HG02588 (cell line): ENCODE measurements at regions not wholly inside any gene's neighbourhood (a gene's known extent, or its start where the extent isn't known, plus 50 kb on each side); places are given as distances from the start of the nearest gene placed in this dataset.

ENCODE experiments used
- ATAC-seq: cut with Tn5 transposase; IDR thresholded peaks from one replicate; pipeline ENCODE4 v1.9.1; 2021; ENCODE audit warnings: mild to moderate bottlenecking, moderate library complexity; ENCODE audit not compliant: unreplicated experiment

DNA sequence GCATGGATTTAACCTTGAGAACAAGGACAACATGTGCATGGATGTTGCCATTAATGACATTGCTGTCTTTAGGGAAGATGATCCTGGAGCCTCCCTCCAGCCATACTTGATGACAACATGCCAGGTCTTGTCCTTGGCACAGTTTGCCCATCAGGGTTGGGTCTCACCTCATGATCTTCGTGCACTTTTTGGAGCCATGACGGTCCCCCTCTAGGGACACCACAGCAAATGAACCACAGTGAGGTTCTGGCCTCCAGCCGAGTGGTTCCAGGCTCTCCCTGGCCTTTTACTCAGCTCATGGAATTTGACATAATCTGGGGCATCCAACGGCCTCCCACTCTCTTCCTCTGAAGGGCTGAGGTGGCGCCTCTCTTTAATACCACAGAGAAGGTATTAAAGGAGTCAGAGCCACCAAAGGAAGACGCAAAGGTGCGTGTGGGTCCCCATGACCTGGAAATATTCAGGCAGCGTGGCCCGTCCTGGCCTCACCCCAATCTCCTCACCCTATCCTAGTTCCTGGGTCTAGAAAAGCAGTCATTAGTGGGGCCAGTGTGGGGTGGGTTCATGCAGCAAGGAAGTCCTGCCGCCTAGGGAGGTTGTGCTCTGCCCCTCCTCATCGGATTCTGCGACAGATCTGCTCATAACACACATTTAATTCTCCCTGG is 184.8 kb downstream of the CXCL12 start:
- no peak for ATAC-seq

DNA sequence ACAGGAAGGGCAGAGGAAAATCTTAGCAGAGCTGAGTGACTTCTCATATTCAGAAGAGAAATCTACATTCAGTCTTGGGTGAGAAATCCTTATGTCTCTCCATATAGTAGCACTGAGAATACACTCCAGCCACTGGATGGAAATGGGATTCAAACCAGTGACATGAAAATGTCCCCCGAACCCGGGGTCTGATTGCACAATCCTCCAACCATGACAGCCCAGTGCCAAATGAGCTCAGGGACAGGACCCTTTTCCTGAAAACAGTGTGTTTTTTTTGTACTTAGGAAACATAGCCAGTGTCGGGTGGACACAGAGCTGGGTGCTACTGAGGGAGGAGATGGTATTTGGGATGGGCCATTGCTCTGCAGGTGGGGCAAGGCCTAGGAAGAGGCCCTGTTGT is 185.6 kb downstream of the CXCL12 start:
- no peak for ATAC-seq

GRCh38 chr10:44198780-44199097 is 186.2 kb downstream of the CXCL12 start:
- ATAC-seq, result no peak

DNA sequence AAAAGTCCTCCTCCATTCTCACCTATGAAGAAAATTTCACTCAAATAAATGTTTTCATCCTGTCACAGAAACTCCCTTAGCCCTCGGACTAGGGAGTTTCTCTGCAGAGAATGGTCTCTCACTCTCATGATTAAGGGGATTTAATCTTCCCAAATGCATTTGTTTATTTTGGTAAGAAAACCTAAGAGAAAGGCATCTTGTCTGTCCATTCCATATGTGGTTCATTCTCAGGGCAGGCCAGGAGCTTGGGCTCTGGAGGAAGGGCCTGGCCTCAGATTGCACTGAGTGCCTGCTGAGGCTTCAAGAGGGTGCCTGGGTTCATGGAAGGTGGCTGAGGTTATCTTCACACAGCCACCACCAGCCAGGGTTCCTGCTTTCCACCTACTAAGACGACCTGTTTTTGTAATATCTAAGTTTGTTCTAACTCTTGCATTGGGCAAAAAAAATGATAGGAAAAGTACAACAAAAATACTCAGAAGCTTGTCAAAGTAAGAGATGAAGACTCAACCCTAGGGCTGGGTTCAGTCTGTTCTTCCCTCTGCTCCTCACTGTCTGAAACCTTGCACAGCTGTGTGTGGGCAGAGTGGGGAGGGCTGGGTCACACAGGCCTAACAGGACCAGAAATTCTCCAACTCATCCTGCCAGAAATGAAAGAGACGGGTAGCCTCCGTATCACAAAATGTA is 186.7 kb downstream of the CXCL12 start:
- ATAC-seq, result no peak

GRCh38 chr10:44197646-44198045 is 187.3 kb downstream of the CXCL12 start:
- no peak for ATAC-seq

DNA sequence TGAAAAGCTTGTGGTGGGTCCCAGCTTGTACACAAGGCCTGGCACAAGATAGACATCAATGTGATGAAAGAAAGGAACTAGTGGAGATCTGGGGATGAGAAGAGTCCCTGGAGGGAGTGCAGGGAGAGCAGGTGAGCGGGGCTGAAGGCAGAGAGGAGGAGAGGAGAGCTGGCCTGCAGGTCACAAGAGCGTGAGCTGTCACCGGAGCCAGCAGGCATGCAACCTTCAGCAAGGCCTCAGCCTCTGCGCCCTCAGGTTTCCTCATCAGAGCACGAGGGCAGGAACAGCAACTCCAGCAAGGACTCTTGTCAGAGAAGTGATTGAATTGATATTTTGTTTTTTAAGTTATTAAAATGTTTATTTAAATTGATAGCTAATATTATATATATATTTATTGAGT is 188.6 kb downstream of the CXCL12 start:
- no peak for ATAC-seq

GRCh38 chr10:44196008-44196320 is 188.9 kb downstream of the CXCL12 start:
- ATAC-seq, result no peak

DNA sequence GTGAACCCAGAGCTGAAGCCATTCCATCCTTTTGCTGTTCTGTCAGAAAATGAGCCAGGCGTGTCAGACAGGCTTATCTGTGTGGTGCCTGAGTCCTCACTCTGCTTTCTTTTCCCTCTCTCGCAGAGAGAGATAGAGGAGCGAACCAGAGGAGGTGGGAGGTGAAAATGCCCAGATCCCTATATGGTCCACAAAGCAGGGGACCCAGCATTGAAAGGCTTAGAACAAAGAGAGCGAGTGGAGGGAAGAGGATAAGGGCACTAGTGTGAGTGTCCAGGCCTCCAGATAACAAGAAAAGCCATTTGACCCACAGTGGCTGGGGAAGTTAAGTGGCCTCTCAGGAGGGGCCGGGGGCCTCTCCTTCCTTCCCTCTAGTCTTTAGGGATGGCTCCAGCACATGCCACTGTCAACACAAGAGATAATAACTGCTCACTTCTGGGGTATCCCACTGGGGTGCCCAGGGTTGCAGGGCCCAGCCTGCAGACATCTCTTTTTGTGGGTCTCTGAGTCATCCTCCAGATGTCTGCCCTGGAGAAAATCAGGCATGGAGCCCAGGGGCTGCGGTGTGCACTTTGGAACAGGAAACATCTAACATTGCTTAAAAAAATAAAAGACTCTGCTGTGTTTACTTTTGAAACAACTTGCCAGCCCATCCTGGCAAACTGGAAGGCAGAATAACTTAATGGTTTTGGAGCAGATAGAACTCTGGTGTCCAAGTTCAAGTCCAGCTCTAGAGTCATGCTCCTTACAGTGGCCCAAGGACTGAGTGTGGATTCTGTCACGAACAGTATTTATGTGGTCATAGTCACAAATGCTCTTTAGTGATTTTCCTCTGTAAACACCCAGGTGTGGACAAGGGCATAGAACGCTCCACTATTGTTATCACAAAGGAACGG is 189.5 kb downstream of the CXCL12 start:
- ATAC-seq, result no peak

- no peak for ATAC-seq
These were observed 190.5 kb downstream of the CXCL12 start for GRCh38 chr10:44194435-44194834.

GRCh38 chr10:44193567-44194220 is 191.2 kb downstream of the CXCL12 start:
- no peak for ATAC-seq

DNA sequence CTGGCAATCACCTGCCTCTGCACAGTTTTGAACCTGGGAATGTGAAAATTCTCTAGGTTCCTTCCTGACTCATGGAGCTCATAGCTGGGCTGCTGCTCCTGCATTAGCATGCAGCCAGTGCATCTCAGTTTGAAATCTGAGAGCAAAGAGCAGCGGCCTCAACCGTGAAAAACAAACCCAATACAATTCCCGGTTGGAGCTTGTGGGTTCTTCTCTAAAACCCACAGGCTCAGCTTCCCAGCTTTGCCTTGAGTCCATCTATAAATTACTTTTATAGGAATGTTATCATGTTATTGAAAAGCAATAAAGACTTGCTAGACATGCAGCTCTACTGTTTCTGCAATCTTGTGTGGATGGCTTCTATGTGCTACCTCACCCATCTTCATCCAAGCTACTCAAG is 191.7 kb downstream of the CXCL12 start:
- ATAC-seq, result no peak

DNA sequence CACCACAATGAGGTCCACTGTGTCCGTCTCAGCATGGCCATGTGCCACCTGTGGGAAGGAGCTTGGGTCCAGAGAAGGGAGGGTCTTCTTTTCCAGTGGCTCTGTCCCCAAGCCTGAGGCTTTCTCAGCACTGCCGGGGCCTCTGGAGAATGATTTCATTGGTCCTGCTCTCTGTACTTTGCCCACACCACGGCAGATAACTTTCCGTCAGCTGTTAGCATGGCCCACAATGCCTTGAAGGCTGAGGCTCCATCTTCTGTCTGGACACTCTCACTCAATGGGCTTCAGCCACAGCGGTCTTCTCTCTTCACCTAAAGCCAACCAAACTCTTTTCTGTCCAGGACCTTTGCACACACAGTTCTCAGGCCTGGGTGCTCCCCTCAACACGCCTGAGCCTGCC is 192.5 kb downstream of the CXCL12 start:
- ATAC-seq, result no peak

- no peak for ATAC-seq
These were observed 194.4 kb downstream of the CXCL12 start for GRCh38 chr10:44190541-44190940.

DNA sequence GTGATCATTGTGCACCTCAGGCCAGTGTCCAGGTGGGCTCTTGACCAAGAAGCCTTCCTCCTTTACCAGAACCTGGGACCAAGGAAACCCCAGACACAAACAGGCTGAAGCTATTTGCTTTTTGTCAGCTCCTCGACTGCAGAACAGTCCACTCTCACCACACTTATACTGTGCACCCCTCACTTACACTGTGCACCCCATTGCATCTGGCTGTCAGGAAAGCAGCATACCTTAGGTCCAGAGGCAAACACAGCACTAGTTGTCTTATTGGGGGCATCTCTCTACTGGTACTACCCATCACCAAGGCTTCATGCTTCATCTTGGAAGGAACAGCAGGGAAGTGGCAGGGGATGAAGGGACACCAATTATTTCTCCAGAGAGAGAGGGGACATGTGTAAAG is 198.1 kb downstream of the CXCL12 start:
- no peak for ATAC-seq

- no peak for ATAC-seq
These were observed 198.7 kb downstream of the CXCL12 start for GRCh38 chr10:44186150-44186549.

- ATAC-seq, result no peak
These were observed 199.6 kb downstream of the CXCL12 start for GRCh38 chr10:44185315-44185666.

- no peak for ATAC-seq
These were observed 200.1 kb downstream of the CXCL12 start for GRCh38 chr10:44184633-44185314.

DNA sequence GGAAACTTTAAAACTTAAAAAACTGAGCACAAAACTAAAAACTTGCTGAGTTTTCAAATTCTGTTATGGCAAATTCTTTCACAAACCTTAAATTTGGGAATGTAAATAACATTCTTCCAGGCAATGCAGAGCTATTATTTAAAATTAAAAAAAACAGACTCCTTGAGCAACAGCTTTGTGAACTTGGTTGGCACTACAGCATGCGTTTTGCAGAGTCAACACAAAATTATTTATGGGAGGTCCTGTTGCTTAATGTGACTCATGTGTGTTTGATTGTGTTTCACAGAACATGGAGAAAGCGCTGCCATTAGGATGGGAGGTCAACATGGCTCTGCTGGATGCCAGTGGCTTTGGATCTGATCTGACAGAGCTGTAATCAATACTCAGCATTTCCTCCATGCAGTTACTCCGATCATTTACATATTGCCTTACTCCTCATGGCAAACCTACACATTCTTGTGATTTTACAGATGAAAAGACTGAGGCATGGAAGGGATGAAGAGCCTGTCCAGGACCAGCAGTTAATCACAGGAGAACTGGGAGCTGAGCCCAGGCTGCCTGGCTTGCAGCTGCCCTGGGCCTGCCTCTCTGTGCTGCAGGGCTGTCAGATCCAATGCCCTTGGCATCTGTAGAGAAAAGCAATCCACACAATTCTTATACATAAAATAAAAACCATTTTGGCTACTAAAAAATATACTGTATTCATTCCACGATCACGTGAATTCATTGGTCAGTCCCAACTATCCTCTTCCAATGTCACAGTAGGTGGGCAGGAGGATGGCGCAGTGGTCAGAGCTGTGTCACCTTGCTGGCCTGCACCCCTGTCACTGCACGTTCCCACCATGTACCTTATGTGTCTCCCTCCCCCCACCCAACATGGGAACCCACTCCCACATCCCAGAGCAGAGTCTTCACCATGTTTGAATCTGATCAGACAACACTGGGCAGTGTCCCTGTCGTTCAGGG is 200.9 kb downstream of the CXCL12 start:
- ATAC-seq, result no peak

GRCh38 chr10:44182909-44183308 is 202.0 kb downstream of the CXCL12 start:
- ATAC-seq, result no peak
